Left renal cortex interstitium (tissue), 4 donors: ENCODE measurements at regions not wholly inside any gene's neighbourhood (a gene's known extent, or its start where the extent isn't known, plus 50 kb on each side); places are given as distances from the start of the nearest gene placed in this dataset.
A peak's percentile ranks its signal among the peaks of the same experiment; 100 is the strongest.

Experiments used
- DNase-seq, 4 donors: peaks; one replicate each; pipeline ENCODE4 v3.0.0-alpha.2; 2013; ENCODE audit warnings: low read depth in 4 of 4, low spot score in 2 of 4, missing footprints in 1 of 4

DNA sequence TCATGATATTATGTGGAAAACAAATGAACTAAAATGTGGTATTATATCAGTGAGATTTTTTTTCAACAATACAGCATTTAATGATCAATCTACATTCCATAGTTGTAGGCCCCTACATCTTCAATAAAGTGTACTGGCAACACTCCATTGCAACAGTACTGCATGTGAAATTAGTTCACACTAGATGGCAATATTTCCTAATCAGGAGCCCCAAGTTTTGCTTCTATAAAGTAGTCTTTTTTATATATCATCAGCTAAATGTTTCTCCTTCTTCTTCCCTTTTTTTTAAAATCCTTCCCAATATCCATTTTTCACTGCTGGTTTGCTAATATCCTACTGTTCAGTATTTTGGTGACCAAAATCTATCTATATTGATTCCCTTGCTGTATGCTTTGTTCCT is 528.3 kb upstream of the ATXN8OS start:
- DNase-seq, result no peak

DNA sequence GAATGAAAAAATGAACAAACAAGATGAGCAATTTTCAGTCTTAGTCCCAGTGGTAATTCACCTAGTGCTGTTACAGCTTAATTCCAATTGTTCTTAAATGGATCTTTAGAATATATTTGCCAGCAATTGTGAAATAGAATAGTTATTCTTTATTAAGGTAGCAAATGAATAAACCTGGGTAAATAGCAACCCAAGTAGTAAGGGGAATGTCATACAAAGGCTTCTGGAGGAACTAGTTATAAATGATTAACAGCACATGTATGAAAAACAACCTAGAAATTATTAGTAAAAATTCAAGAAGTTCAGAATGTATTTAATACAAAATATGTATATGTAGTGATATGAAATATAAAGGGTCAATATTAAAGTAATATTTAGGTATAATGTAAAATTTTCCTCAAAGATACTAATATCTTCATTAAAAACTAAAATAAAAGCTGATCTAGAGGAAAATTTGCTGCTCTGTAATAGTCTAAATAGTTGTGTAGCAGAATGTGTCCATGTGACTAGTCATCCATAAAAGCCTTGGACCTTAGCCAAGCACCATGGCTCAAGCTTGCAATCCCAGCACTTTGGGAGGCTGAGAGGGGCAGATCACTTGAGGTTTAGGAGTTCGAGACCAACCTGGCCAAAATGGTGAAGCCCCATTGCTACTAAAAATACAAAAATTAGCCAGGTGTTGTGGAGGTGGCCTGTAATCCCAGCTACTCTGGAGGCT is 535.9 kb upstream of the ATXN8OS start:
- peak in 1 of 4 donors; percentile 15 for DNase-seq

DNA sequence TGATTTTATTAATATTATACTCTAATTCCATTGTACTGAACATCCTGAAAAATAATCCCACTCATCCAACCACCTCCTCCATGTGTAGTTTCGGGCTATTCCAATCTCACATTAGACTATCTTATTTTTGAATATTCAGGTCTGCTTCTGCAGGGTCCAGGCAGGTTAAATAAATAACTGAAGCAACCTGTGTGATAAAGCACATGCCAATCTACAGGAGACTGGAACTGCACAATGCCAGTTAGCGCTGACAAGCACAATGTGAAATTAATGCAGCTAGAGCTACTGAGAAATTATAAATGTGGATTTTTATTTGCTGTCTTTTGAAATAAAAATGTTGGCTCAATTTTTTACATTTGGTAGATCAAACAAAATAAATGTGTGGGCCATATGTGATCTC is 540.1 kb upstream of the ATXN8OS start:
- DNase-seq, result no peak

DNA sequence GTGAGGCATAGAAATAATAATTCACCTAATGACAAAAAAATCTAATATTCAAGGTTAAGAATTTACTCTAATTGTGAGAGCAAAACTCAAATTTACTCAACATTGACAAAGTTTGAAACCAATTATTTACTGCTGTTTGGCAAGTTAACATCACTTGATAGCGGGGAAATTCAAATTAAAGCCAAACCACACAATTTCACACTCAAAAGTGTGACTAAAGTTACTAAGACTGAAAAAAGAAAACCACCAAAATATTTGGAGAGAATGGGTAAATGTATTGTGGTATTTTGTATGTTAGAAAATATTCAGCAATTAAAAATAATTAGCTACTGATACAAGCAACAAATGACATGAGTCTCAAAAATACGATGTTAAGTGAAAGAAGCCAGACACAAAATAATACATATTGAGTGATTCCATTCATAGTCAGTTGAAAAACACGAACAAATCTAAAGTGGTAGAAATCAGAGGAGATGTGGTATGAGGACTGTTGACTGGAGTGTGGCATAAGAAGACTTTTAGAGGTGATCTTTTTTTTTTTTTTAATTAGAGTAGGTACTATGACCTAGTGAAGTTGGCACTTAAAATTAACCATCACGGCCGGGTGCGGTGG is 541.4 kb upstream of the ATXN8OS start:
- no peak for DNase-seq

DNA sequence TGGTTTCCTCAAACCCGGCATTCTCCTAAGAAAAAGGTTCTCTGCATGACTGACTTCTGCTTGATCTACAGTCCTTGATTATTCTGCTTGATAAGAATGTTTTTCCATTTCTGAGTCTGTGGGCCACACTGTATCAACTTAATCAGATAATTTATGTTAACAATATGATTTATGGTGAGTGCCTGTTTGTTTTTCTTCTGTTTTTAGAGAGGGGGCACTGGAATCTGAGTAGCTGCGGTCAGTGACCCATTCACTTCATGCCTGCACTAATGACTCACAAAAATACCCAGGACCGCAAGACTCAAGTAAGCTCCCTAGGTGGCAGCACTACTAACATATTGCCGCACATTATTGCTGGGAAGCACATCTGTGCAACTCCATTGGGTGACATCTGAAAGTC is 542.3 kb upstream of the ATXN8OS start:
- no peak for DNase-seq

DNA sequence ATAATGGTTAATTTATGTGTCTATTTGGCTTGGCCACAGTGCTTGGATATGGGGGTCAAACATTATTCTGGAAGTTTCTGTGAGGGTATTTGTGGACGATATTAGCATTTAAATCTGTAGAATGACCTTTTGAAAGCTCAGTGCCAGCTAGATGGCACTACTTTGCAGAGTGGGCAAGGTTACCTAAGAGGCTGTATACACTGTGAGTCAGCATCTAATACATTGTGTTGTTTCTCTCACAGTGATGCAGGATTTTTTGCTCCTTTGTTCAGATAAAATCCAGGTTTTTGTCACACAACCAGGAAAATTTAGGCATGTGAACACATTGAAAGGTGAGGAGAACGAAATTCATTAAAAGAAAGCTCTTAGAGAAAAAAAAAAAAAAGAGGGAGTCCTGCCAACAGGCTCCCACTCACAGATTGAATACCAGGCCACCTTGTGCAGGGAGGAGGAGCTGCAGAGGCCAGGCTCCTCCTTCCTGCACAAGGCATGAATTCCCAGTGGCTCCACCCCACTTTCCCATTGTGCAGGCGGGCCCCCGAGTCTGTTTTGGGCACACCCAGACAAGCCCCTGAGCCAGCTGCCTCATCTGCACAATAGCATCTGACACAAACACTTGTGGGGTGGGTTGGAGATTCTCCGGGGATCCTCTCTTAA is 551.0 kb upstream of the ATXN8OS start:
- no peak for DNase-seq

DNA sequence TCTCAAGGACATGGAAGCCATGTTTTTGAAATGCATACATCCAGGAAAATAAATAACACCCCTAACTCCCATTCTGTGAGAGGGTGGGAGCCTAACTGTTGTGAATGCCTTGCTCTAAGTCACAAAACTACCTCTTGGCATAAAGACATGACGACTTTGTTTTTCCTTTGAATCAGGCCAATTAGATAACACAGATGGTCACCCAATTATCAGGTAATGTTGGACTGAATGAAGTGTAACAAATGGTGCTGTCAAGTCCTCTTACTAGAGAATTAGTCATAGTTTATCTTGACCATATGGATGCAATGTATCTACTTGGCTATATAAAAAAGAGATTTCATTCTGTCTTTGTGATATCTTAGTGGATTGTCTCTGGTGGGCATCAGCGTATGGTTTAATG is 553.6 kb upstream of the ATXN8OS start:
- no peak for DNase-seq

DNA sequence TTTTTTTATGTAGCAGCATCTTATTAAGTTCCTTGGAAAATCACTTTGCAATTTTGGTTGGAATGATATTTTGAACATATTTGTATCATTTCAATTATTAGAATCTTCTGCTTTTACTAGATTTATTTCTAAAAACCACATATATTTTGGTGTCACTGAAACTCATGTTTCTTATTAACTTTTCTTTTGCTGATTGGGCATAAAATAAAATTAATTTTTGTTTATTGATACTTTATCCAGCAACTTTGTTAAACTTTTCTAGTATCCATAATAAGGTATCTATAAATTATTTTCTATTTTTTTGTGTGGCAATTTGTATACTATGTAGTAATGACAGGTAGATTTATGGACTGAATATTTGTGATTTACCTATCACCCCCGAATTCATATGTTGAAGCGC is 556.4 kb upstream of the ATXN8OS start:
- DNase-seq, result no peak

DNA sequence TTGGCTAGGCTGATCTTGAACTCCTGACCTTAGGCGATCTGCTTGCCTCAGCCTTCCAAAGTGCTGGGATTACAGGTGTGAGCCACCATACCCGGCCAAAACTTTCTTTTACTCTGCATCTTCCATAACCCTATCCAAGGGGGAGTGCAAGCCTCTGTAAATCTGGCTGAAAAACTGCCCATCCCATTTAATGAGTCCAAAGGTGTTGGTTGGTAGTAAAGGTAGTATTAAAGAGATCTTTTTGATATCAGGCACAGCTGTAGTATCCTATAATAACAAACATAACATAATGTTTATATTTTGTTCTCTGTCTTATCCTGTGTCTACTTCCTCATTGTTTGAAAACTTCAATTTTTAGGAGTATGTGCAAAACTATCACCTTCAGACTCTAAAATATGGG is 559.8 kb upstream of the ATXN8OS start:
- DNase-seq, result no peak

DNA sequence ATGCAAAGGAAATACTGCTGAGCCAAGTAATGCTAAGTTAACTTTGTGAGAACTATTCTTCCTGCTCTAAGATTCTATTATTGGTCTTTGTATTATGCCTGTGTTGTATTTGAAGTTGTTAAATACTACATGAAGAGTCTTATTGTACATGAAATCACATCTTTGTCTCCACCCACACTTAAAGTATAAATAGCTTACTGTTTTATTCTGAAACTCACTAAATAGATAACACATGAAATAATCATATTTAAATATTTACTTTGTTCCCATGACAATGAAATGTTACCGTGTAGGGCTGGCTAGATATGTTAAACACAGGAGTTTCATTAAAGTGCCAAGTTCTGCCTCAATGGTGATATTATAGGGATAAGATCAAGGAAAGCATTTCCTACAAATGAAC is 562.1 kb upstream of the ATXN8OS start:
- no peak for DNase-seq

DNA sequence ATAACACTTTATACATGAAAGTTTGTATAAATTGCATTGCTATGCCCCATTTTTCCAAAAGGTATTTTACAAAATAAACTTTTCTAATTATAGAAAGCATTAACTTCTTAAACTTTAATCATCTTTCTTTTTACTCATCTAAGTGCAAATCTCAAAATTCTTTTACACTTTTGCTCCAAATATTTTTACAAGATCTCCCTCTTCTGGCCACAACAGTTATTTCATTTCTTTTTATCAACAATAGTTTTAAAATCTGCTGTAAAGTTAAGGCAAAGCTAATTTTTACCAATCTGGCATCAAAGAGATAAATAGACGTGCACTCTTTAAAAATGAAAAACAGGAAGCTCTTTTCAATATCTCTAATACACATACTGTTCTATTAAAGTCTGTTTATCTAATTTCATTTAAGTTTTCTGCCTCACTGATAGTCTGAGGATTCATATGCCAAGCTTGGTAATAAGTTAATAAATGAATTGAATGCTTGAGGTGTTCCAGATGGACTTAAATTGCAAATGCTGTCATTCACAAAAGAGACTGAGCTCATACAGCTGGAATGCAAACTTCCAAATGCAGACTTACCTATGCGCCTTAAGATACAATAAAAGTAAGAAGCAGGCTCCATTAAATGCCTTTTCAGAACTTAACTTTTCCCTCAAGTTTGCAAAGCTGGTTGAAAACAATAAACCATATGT is 583.0 kb upstream of the ATXN8OS start:
- DNase-seq, result no peak

DNA sequence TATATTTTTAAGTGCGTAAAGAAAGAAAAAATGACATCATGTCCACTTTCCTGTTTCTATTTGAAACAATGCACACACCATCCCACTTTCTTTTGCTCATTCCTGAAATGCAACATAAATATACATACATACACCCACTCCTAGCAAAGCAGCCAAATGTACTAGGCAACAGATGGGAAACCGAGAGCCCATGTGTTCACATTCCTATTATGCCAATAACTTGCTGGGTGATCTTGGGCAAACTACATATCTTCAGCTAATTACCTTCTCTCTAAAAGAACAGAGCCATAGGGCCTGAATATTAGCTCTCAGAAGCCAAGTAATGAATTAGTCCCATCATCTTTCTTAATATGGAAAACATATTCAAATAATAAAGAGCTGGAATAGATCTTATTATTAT is 610.6 kb upstream of the ATXN8OS start:
- no peak for DNase-seq

DNA sequence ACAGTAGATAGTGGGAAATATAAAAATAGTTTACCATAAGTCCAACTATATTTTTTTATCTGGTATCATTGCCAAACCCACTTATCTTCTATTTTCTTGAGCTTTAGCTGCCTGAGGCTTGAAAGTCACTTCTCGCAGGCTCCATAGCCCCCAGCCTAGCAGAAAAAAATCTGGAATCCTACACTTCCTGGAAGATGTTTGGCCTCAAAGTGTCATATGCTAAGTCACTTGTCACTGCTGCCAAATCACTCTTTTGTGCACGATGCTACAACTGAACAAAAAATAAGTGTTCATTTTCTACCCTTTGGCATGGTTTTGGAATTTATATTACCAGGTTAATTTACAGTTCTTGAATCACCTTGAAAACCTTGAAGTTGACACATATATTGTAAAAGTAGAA is 612.5 kb upstream of the ATXN8OS start:
- DNase-seq, result no peak

DNA sequence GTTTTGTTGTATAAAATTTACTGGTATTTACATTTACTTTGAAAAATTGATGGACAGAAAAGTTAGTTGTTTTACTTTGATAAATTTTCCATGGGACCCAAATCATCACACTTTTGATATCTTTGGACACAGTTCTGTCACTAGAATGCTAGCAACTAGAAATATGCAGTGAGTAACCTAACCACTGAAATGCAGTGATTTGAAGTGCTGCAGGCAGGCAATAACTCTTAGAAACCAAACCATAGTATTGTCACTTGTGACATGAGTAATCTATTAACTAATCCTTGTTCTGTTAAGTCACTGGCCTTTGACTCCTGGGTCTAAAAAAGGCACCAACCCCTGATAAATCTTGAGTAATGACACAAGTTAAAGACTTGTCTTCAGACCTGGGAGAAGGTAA is 620.0 kb upstream of the ATXN8OS start:
- DNase-seq, result no peak

DNA sequence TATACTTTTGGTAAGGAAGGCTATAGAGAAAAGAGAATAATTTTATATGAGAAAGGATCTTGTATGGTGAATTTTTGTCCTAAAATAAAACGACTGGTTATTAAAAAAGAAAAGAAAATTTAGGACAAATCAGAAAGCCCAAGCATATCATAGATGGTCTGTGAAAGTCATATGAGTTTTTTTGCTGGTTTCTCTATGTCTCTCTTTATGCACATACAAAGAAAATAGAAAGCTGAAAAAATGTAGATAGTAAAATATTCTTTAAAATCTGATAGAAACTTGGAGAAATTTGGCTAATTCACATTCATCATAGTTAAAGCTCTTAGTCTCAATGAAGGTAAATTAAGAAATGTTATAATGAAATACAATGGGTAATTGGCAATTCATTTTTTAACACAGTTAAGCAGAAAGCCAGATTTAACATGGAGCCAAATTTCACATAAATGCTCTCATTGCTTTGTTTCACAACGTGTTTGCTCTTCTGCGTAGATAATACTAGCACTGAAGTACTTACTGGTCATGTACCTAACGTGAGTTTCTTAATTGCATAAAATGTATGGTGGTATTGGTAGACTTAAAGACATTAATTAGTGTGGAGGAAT is 621.5 kb upstream of the ATXN8OS start:
- no peak for DNase-seq

DNA sequence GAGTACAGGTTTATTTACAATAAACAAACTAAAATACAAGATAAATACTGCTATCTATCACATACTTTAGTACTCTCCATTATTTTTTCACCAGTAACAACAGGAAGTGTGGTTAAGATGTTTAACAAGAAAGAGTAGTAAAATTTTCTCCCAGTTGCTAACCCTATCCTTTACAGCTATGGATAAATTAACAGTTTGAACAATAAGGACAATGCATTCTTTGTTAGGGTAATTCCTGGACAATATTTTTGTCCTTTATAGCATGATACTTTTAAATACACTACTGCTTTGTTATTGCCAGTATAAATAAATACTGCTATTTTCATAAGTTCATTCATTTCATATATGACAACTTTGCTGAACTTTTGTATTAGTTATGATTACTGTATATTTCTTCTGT is 630.2 kb upstream of the ATXN8OS start:
- DNase-seq, result no peak

DNA sequence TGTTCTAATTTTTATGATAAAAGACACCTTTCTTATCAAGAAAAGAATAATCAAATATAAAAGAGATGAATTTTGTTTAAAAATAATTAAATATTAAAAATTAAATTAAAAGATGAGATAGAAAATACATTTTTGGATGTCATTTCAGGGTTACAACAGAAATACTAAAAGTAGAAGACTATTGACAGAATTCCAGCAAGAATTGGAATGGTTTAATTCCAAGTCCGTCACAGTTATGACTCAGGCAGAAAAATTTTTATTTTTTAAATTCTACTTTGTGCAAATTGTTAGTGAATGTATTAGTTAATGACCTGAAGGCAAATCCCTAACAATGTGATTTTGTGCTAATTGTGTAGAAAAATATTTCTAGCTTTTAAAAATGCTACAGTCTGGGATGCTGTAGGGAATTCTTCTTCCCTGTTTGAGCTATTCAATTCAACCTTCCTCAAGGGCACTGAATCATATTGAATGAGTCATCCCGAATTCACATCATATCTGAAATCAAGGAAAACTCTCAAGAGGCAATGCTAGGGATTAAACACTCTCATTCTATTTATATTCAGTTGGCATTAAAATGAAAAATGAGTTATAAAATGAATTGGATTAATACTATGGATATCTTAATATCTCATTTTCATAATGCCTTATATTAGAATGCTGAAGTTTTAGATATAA is 633.5 kb upstream of the ATXN8OS start:
- DNase-seq, result no peak

DNA sequence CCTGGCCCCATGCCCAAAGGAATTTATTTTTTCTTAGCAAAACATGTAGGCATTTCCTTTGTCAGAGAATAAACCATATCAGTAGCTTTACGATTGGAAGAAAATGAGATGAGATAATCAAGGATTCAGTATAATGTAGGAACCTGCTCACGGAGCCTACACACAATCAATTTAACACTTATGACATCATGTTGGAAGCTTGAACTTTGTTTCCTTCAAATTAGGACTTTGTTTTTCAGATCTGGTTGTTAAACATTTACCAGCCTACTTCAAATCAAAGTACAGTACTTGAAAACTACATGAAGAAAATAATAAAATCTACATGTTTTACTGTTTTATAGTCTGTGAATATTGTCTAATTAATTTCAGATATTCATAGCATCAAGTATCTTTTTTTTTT is 639.0 kb upstream of the ATXN8OS start:
- DNase-seq, result no peak

DNA sequence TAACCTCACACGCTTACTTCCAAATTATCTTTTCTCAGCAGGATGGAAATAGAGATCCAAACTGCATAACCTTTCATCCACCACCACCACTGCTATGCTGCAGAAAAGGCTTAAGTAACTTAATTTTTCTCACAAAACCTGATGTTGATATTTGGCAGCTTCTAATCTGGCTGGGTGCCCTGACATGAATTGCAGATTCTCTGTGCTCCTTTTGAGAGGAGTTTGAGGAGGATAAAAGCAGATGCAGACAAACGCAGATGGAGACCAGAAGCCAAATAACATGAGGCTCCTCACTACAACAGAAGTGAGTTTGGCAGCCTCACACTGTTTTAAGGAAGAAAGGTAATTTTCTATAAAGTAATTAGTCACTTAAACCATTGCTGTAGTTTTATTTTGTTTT is 646.2 kb upstream of the ATXN8OS start:
- DNase-seq, result no peak

DNA sequence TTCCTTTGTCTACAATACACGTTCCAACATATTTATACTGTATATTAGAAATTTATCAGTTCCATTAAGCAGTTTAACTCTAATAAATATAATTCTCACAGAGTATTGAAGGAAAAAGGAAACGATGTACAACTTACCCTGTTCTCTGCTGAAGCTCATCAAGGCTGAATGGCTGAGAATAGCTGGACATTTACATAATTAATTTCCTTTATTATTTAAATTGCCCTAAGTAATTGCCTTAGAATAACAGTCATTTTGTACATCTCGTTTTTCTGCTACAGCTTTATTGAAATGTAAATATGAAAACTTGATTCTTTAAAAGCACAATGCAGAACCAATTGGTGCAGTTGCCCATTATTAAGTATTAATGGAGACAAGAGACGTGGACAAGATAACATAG is 648.3 kb upstream of the ATXN8OS start:
- no peak for DNase-seq

DNA sequence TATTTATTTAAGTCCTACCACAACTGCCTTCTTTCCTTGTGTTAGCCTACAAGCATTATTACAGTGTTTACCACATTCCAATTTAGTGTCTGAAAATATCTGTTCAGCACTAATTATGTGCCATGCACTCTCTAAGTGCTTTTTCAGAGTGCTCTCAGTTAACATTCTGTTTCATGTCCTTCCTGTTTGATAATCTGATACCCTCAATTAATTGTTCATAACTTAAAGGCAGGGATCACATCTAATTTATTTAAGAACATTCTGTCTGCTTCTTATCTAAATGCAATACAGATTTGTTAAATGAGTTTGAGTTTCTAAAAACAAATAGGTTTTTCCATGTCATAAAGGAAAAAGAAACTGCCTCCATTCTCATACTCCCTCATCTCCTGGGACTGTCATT is 649.6 kb upstream of the ATXN8OS start:
- no peak for DNase-seq
